Colonic mucosa (tissue), 4 donors: ENCODE measurements at regions not wholly inside any gene's neighbourhood (a gene's known extent, or its start where the extent isn't known, plus 50 kb on each side); places are given as distances from the start of the nearest gene placed in this dataset.

ENCODE experiments used
- DNase-seq: peaks from one replicate; pipeline ENCODE4 v3.0.0-alpha.2; 2020
- H3K27ac ChIP-seq: fragments of 200-600 bp; one replicate; pipeline ENCODE4 v1.8.0; 2021
- H3K27me3 ChIP-seq: fragments of 200-600 bp; one replicate; pipeline ENCODE4 v1.8.0; 2021
- H3K36me3 ChIP-seq: fragments of 200-600 bp; one replicate; pipeline ENCODE4 v1.8.0; 2021
- H3K4me1 ChIP-seq: fragments of 200-600 bp; one replicate; pipeline ENCODE4 v1.8.0; 2021; ENCODE audit warnings: mild to moderate bottlenecking
- H3K4me3 ChIP-seq: fragments of 200-600 bp; one replicate; pipeline ENCODE4 v1.8.0; 2021
- H3K9ac ChIP-seq, 2 donors: one replicate each; pipeline ENCODE4 v1.7.0; 2013; ENCODE audit warnings: control low read depth in 2 of 2, low read depth in 2 of 2, low read length in 2 of 2
- H3K9me3 ChIP-seq: fragments of 200-600 bp; one replicate; pipeline ENCODE4 v1.8.0; 2021
- intact Hi-C: fragments of 100-400 bp; cut with DNase I; formaldehyde crosslinking; loops from one replicate; pipeline ENCODE4 v1.14.1; 2022
- TF ChIP-seq, protein P1 (sequence below): fragments of 200-600 bp; IDR thresholded peaks from one replicate; pipeline ENCODE4 v1.8.0; 2022; ENCODE audit warnings: antibody characterized with exemption, mild to moderate bottlenecking
- donor health status: healthy.
- donor health status: DM: no; HTN: no; CAD: no.
- donor health status: DM: no; HTN: no; CAD: no.

DNA sequence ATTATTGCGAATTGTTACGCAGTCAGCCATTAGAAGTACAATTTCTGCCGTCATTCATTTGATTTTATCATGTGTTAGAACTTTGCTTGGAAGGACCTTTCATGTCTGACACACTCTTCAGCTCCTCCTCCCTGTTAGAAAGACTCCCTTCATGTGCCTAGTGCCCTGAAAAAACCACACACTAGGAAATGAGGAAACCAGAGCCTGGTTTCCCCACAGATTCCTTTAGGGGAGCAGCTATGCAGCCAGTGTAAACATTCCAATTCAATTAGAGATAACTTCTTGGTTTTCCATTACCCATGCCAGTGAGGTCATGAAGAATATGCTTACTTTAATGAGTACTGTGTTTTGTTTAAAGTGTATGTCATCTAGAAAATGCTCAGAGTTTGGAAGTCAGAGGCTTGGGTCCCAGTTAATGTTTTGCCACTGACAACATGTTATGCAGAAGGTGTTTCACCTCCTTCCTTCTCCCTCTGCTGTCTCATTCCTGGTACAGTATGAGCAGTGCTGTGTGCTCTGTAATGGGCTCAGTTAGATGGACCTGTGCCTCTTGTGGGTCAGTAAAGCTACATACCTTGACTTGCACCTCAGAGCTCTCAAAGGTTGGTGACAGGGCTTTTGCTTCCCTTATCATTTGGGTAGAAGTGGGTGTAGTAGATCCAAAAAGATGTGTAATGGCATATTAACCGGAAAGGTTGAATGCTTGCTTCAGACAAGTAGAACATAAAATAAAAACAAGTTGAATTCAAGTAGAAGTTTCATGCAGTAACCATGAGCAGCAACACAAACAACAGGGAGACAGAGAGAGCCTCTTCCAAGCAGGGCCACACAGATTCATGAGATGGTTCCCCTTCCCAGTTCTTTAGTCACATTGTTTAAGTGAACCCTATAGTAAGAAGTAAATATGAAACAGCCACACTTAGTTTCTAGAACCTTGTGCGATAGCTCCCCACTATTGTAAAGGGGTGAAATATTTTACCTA, 52.6 kb upstream of the TNFAIP8 start:
- Histone ChIP-seq H3K9ac (no peak overlapping the region), H3K27ac (no peak overlapping the region), H3K9me3 (no peaks in the 10 kb centered on the region), H3K4me3 (no peak overlapping the region), H3K4me1 (no peaks in the 10 kb centered on the region), H3K27me3 (no peaks in the 10 kb centered on the region), H3K36me3 (no peaks in the 10 kb centered on the region)
- no peak for DNase-seq
- TF ChIP-seq, protein P1, sequence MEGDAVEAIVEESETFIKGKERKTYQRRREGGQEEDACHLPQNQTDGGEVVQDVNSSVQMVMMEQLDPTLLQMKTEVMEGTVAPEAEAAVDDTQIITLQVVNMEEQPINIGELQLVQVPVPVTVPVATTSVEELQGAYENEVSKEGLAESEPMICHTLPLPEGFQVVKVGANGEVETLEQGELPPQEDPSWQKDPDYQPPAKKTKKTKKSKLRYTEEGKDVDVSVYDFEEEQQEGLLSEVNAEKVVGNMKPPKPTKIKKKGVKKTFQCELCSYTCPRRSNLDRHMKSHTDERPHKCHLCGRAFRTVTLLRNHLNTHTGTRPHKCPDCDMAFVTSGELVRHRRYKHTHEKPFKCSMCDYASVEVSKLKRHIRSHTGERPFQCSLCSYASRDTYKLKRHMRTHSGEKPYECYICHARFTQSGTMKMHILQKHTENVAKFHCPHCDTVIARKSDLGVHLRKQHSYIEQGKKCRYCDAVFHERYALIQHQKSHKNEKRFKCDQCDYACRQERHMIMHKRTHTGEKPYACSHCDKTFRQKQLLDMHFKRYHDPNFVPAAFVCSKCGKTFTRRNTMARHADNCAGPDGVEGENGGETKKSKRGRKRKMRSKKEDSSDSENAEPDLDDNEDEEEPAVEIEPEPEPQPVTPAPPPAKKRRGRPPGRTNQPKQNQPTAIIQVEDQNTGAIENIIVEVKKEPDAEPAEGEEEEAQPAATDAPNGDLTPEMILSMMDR, result no peak
- intact Hi-C loops, result no loop called here

DNA sequence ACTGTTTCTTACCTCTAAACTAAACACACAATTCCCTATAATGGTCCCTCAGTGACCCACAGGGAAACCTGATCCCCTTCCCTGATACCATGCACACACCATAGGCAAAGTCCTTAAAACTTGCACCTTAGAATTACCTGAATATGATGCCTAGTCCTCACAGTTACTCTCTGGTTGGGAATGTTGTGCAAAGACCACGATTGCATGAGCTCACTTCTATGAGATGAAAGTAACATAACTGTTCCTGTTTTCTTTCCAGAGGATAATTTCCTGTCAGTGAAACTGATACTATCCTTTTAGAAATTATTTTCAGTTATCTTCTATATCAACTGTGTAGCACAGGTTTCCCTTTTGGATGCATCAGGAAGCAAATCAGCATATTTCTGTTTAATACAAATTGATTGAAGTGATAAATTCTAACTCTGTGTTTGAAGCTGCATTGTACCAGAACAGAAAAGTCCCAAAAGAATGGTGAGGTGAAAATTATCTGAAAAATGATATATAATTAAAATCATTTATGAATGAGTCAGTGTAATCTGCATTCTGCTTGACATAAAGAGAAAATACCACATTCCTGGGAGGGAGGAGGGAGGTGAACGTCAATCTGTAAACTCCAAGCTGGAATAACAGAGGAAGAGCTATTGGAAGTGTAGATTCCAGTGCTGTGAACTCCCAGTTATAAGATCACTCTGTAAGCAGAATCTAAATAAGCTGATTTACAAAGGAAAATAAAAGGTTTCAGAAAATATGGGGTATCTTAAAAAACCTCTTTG, 51.2 kb upstream of the TNFAIP8 start:
- TF ChIP-seq, protein P1, result no peak
- intact Hi-C loops, result no loop called here
- Histone ChIP-seq H3K9ac (no peak overlapping the region), H3K4me3 (no peak overlapping the region), H3K27me3 (no peaks in the 10 kb centered on the region), H3K9me3 (no peaks in the 10 kb centered on the region), H3K36me3 (no peaks in the 10 kb centered on the region), H3K27ac (no peak overlapping the region), H3K4me1 (no peaks in the 10 kb centered on the region)
- no peak for DNase-seq
